ENCODE measurements at regions not wholly inside any gene's neighbourhood (a gene's known extent, or its start where the extent isn't known, plus 50 kb on each side); places are given as distances from the start of the nearest gene placed in this dataset.

GRCh38 chrX:68945603-68946228, 116.9 kb downstream of the EFNB1 start:
- Histone ChIP-seq H3K27me3 (ENCODE audit: control insufficient read depth, insufficient read depth, low read length) (no peaks in the 10 kb centered on the region), H3K4me3 (ENCODE audit: low read depth, low read length) (no peak overlapping the region), H3K36me3 (ENCODE audit: control insufficient read depth, insufficient read depth, low read length) (no peaks in the 10 kb centered on the region)
- TF ChIP-seq CTCF (IDR thresholded peaks at IDR 0.05; ENCODE audit: insufficient read depth, low read length, poor library complexity, severe bottlenecking), result peak; percentile 27
- no peak for DNase-seq (ENCODE audit: low read depth)

GRCh38 chrX:68945081-68945602, 116.3 kb downstream of the EFNB1 start:
- TF ChIP-seq CTCF (IDR thresholded peaks at IDR 0.05; ENCODE audit: insufficient read depth, low read length, poor library complexity, severe bottlenecking), result no peak
- no peaks in the 10 kb centered on the region for H3K36me3 ChIP-seq (ENCODE audit: control insufficient read depth, insufficient read depth, low read length)
- H3K4me3 ChIP-seq (ENCODE audit: low read depth, low read length), result no peak overlapping the region
- no peak for DNase-seq (ENCODE audit: low read depth)
- no peaks in the 10 kb centered on the region for H3K27me3 ChIP-seq (ENCODE audit: control insufficient read depth, insufficient read depth, low read length)

- Histone ChIP-seq H3K27me3 (ENCODE audit: control insufficient read depth, insufficient read depth, low read length) (no peaks in the 10 kb centered on the region), H3K4me3 (ENCODE audit: low read depth, low read length) (no peak overlapping the region), H3K36me3 (ENCODE audit: control insufficient read depth, insufficient read depth, low read length) (no peaks in the 10 kb centered on the region)
- DNase-seq (ENCODE audit: low read depth), result no peak
- TF ChIP-seq CTCF (IDR thresholded peaks at IDR 0.05; ENCODE audit: insufficient read depth, low read length, poor library complexity, severe bottlenecking), result no peak
Measured at GRCh38 chrX:68944211-68944610, 115.4 kb downstream of the EFNB1 start.

GRCh38 chrX:68942840-68943239, 114.0 kb downstream of the EFNB1 start:
- DNase-seq (ENCODE audit: low read depth), result no peak
- Histone ChIP-seq H3K4me3 (ENCODE audit: low read depth, low read length) (no peak overlapping the region), H3K36me3 (ENCODE audit: control insufficient read depth, insufficient read depth, low read length) (no peaks in the 10 kb centered on the region), H3K27me3 (ENCODE audit: control insufficient read depth, insufficient read depth, low read length) (no peaks in the 10 kb centered on the region)
- TF ChIP-seq CTCF (IDR thresholded peaks at IDR 0.05; ENCODE audit: insufficient read depth, low read length, poor library complexity, severe bottlenecking), result no peak

DNA sequence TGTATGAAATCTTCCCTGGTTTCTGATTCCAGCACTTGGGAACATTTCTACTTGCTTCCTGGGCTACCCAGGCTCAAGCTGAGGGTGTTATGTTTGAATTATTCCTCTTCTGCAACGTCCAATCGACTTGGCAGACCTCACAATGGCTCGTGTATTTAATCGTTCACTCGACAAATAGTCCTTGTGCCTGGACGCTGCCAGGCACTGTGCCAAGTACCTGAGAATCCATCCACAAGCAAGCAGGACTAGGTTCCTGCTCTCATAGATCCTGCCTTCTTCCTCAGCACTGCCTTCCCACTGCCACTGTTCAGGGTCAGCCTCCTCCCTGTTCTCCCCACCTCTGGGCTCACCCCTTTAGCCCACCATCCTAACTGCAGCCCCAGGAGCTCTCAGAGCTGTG, 113.3 kb downstream of the EFNB1 start:
- no peak overlapping the region for H3K4me3 ChIP-seq (ENCODE audit: low read depth, low read length)
- no peak for DNase-seq (ENCODE audit: low read depth)
- no peaks in the 10 kb centered on the region for H3K36me3 ChIP-seq (ENCODE audit: control insufficient read depth, insufficient read depth, low read length)
- no peaks in the 10 kb centered on the region for H3K27me3 ChIP-seq (ENCODE audit: control insufficient read depth, insufficient read depth, low read length)
- no peak for TF ChIP-seq CTCF (IDR thresholded peaks at IDR 0.05; ENCODE audit: insufficient read depth, low read length, poor library complexity, severe bottlenecking)

DNA sequence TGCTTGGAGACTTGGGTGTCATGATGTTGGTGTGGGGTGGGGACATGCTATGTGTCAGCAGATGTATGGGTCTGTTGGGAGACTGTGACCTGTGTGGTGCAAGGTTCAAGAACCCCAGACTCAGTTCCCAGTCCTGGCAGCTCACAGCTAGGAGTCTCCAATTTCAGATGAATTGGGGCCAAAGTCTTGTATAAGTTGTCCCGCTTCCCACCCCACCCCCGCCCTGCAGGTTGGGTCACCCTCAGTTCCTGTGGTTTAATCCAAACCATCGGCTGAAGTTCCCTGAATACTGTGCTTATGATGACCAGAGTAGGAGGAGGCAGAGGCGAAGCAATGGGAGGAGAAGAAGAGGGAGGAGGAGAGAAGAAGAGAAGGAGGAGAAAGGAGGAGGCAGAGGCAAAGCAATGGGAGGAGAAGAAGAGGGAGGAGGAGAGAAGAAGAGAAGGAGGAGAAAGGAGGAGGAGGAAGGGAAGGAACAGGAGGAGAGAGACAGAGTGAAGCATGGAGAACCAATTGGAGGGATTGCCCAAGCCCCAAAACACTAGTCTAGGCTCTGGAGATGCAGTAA, 112.6 kb downstream of the EFNB1 start:
- no peak for DNase-seq (ENCODE audit: low read depth)
- no peak for TF ChIP-seq CTCF (IDR thresholded peaks at IDR 0.05; ENCODE audit: insufficient read depth, low read length, poor library complexity, severe bottlenecking)
- Histone ChIP-seq H3K36me3 (ENCODE audit: control insufficient read depth, insufficient read depth, low read length) (no peaks in the 10 kb centered on the region), H3K4me3 (ENCODE audit: low read depth, low read length) (no peak overlapping the region), H3K27me3 (ENCODE audit: control insufficient read depth, insufficient read depth, low read length) (no peaks in the 10 kb centered on the region)
